ENCODE measurements at regions not wholly inside any gene's neighbourhood (a gene's known extent, or its start where the extent isn't known, plus 50 kb on each side); places are given as distances from the start of the nearest gene placed in this dataset.
"Not testable (repeated sequence)": the region's sequence is repeated elsewhere in the genome, so short reads cannot be mapped to it uniquely, and the experiment has no call there.

GRCh38 chr7:68043546-68043945 lies 1046.9 kb downstream of the TYW1 start:
- in situ Hi-C loops (cut with HindIII; ENCODE audit: low sequenced_read_pairs), result no loop called here

GRCh38 chr7:68050627-68051026 lies 1054.0 kb downstream of the TYW1 start:
- in situ Hi-C loops (cut with HindIII; ENCODE audit: low sequenced_read_pairs), result no loop called here

DNA sequence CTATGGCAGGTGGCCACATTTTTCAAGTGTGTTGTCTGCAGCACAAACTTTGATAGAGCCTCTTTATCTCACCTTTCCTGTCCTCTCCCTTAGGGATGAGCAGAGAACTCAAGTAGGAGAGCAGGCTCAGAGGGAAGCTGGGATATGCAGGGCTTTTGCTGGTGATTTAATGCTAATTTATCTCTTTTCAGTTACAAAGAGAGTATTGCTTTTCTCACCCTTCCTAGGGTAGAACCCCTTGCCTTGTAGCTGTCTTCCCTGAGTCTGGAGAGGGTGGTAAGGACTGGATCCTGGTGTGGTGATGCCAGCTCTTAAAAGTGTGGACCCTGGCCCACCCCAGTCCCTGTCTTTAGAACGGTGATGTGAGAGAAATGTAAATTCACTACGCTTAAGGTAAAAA lies 1061.4 kb downstream of the TYW1 start:
- in situ Hi-C loops (cut with HindIII; ENCODE audit: low sequenced_read_pairs), result no loop called here

GRCh38 chr7:68063171-68063570 lies 1066.5 kb downstream of the TYW1 start:
- in situ Hi-C loops (cut with HindIII; ENCODE audit: low sequenced_read_pairs), result no loop called here

DNA sequence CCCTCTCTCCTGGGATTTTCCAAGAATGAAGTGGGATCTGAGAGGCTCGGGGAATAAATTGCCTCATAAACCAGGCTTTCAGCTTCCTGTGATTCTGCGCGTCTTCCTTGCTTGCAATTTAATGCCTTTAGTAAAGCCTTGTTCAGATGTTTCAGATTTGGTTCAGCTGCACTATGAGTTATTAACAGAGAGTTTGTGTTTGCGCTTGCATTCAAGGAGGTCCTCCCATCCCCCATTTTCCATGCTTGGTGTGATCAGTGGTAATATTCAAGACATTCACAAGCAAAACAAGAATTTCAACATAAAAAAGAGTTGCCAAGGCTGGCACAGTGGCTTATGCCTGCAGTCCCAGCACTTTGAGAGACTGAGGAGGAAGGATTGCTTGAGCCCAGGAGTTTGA lies 1068.9 kb downstream of the TYW1 start:
- in situ Hi-C loops (cut with HindIII; ENCODE audit: low sequenced_read_pairs), result no loop called here

DNA sequence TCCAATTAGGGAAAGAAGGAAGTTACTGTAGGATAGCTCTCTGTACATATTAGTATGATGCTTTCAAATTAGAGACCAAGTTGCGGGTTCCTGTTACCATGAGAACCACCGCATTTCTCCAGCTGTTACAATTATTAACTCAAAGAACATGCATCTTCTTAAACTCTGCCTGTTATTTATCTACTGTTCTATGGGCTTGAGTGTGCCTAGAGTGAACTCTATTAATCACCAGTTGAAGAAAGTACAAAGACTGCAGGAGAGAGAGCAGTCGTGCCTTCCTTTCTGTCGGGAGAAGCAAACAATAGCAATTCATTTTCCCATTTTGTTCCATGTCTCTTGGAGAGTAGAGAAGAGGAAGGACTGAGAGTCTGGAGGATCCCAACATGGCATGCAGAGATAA lies 1071.2 kb downstream of the TYW1 start:
- in situ Hi-C loops (cut with HindIII; ENCODE audit: low sequenced_read_pairs), result no loop called here

GRCh38 chr7:68070992-68071391 lies 1074.4 kb downstream of the TYW1 start:
- in situ Hi-C loops (cut with HindIII; ENCODE audit: low sequenced_read_pairs), result no loop called here

- in situ Hi-C loops (cut with HindIII; ENCODE audit: low sequenced_read_pairs), result no loop called here
These were observed 1077.1 kb downstream of the TYW1 start for GRCh38 chr7:68073701-68074100.

DNA sequence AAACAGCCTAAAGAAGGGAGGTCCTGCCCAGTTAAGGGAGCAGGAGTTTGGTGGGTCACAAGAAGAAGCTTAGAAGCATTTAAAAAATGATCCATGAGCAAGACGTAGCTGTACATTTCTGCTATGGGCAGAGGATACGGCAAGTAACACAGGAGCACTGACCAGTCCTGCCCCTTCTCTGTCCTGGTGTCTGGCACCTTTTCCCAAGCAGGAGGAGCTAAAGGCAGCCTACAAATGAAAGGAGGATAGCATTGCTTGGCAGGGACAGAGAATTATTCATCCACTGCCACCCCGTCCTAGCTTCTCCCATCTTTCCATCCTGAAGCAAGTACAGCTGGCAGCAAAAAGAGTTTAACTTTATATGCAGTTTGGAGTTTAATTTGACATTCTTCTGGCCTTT lies 1077.6 kb downstream of the TYW1 start:
- in situ Hi-C loops (cut with HindIII; ENCODE audit: low sequenced_read_pairs), result no loop called here

DNA sequence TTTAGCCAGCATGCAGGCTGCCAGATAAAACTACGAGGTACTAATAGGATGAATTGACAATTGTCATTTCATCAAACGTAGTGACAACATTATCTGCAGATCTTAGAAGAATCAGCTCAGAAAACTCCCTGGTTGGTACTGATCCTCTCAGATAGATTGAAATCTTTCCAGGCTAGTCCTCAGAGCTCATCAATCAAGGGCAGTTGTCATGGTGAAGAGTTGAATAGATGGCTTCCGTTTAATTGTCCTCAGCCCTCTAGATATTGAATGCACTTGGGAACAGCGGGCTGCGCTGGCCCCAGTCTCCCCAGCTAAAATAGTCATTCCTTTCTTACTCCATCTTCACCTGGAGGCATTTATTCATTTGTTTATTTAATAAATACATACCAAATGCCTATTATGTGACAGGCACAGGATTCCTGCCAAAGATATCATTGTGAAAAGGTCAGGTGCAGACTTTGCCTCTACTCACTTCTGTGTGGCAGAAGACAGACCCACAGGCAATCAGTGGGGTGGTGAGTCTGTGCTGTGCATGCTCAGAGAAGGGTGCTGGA lies 1081.6 kb downstream of the TYW1 start:
- in situ Hi-C loops (cut with HindIII; ENCODE audit: low sequenced_read_pairs), result no loop called here

DNA sequence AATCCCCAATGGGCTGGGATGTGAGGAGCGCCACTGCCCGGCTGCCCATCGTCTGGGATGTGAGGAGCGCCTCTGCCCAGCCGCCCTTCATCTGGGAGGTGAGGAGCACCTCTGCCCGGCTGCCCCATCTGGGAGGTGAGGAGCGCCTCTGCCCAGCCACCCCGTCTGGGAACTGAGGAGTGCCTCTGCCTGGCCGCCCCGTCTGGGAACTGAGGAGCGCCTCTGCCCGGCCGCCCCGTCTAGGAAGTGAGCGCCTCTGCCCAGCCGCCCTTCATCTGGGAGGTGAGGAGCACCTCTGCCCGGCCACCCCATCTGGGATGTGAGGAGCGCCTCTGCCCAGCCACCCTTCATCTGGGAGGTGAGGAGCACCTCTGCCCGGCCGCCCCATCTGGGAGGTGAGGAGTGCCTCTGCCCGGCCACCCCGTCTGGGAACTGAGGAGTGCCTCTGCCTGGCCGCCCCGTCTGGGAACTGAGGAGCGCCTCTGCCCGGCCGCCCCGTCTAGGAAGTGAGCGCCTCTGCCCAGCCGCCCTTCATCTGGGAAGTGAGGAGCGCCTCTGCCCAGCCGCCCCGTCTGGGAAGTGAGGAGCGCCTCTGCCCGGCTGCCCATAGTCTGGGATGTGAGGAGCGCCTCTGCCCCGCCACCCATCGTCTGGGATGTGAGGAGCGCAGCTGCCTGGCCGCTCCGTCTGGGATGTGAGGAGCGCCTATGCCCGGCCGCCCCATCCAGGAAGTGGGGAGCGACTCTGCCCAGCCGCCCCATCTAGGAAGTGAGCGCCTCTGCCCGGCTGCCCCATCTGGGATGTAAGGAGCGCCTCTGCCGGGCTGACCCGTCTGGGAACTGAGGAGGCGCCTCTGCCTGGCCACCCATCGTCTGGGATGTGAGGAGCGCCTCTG lies 1085.7 kb downstream of the TYW1 start:
- in situ Hi-C loops (cut with HindIII; ENCODE audit: low sequenced_read_pairs), result not testable (repeated sequence)

GRCh38 chr7:68082961-68083657 lies 1086.5 kb downstream of the TYW1 start:
- in situ Hi-C loops (cut with HindIII; ENCODE audit: low sequenced_read_pairs), result not testable (repeated sequence)

- in situ Hi-C loops (cut with HindIII; ENCODE audit: low sequenced_read_pairs), result no loop called here
These were observed 1090.8 kb downstream of the TYW1 start for GRCh38 chr7:68087401-68087800.

DNA sequence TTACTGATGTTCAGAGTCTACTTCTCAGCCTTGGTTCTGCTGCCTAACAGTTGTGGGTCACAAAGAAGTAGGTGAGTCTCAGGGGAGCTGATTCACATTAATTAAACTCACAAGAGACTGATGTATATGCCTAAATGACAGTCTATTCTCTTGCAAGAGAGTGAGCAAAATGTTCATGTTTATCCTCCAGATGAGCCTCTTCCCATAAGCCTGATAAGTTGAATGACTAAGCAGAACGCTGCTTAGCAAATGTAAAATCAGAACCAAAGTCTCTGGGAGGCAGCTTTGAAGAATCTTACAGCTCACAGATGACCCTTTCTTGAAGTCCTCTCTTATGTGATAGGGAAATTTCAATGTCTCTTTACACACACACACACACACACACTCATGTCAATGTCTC lies 1092.2 kb downstream of the TYW1 start:
- in situ Hi-C loops (cut with HindIII; ENCODE audit: low sequenced_read_pairs), result no loop called here

GRCh38 chr7:68090256-68090655 lies 1093.6 kb downstream of the TYW1 start:
- in situ Hi-C loops (cut with HindIII; ENCODE audit: low sequenced_read_pairs), result not testable (repeated sequence)

GRCh38 chr7:68103319-68103718 lies 1106.7 kb downstream of the TYW1 start:
- in situ Hi-C loops (cut with HindIII; ENCODE audit: low sequenced_read_pairs), result no loop called here

GRCh38 chr7:68107261-68107660 lies 1110.6 kb downstream of the TYW1 start:
- in situ Hi-C loops (cut with HindIII; ENCODE audit: low sequenced_read_pairs), result no loop called here

DNA sequence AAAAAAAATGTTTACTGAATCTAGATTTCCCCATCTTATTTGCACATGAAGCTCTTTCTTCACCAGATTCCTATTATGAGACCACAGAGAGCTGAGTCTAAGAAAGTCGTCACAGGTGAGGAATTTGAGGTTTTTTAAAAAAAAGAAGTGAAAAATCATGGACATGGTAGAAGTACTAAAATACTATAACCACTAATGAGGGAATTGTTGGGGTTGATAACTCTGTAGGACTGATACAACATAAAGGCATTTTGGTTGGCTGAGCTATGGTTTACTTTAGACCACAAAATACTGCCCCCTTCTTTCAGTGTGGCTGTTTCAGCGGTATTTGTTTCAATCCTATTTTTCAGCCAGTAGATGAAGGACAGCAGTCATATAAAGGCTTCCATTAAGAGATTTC lies 1111.3 kb downstream of the TYW1 start:
- in situ Hi-C loops (cut with HindIII; ENCODE audit: low sequenced_read_pairs), result no loop called here

- in situ Hi-C loops (cut with HindIII; ENCODE audit: low sequenced_read_pairs), result no loop called here
These were observed 1112.7 kb downstream of the TYW1 start for GRCh38 chr7:68109299-68109698.

- in situ Hi-C loops (cut with HindIII; ENCODE audit: low sequenced_read_pairs), result no loop called here
These were observed 1122.8 kb downstream of the TYW1 start for GRCh38 chr7:68119411-68119810.

DNA sequence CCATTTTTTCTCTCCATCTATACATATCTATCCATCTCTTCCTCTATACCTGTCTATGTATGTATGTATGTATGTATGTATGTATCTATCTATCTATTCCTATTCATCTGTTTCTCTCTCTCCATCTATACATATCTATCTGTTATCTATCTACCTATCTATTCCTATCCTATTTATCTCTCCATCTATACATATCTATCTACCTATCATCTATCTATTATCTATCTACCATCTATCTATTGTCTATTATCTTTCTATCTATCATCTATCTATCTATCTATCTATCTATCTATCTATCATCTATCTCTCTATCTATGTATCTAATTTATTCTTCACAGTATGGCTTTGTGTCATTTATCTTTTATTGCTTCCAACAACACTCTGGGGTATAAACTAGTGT lies 1124.4 kb downstream of the TYW1 start:
- in situ Hi-C loops (cut with HindIII; ENCODE audit: low sequenced_read_pairs), result no loop called here

DNA sequence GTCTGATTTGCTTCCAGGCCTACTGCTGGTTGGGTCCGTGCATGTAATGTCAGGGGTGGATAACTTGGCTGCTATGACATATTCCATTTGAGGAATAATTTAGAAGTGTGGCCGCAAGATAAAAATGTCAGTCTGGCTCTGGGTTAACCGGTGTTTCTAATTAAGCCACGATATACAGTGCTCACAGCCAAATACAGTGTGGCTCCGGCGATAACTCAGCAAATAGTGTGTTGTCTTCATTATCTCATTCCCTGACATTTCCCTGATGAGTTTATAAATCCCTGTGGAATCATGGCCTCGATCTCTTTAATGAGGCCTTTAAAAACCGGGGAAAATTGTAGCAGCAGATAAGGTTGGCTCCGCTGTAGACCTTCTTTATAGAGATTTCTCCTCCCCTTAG lies 1125.0 kb downstream of the TYW1 start:
- in situ Hi-C loops (cut with HindIII; ENCODE audit: low sequenced_read_pairs), result no loop called here

Measured in DLD1 (cell line).